ENCODE measurements at regions not wholly inside any gene's neighbourhood (a gene's known extent, or its start where the extent isn't known, plus 50 kb on each side); places are given as distances from the start of the nearest gene placed in this dataset.

- Histone ChIP-seq H4K20me1 (ENCODE audit: insufficient read depth, low read length) (no peaks in the 10 kb centered on the region), H3K4me2 (replicated peaks; ENCODE audit: extremely low read depth, low read length, poor library complexity, severe bottlenecking) (no peak overlapping the region), H3K9me3 (replicated peaks in 1 of 2; ENCODE audit: control insufficient read depth in 1 of 2, insufficient read depth in 1 of 2, low read length in 2 of 2) (peaks cover 0 to 3% of the 10 kb centered on the region in 2 donors), H3K4me3 (replicated peaks in 1 of 3; ENCODE audit: low read depth in 2 of 3, low read length in 3 of 3) (no peak overlapping the region), H3K9ac (ENCODE audit: insufficient read depth, low read length, poor library complexity, severe bottlenecking) (no peak overlapping the region), H3K27me3 (ENCODE audit: control insufficient read depth in 2 of 2, insufficient read depth in 2 of 2, low read length in 2 of 2) (no peaks in the 10 kb centered on the region), H3K79me2 (ENCODE audit: insufficient read depth, low read length) (no peaks in the 10 kb centered on the region), H2AFZ (ENCODE audit: insufficient read depth, low read depth, low read length, poor library complexity, severe bottlenecking) (no peak overlapping the region), H3K36me3 (replicated peaks in 1 of 2; ENCODE audit: control insufficient read depth in 1 of 2, insufficient read depth in 2 of 2, low read length in 2 of 2) (no peaks in the 10 kb centered on the region), H3K4me1 (ENCODE audit: control insufficient read depth in 1 of 2, insufficient read depth in 2 of 2, low read length in 2 of 2) (no peaks in the 10 kb centered on the region), H3K27ac (ENCODE audit: low read depth in 1 of 2, low read length in 2 of 2) (no peak overlapping the region)
- H3K36me3 Mint-ChIP-seq, result no peaks in the 10 kb centered on the region
- no peak for DNase-seq
- intact Hi-C loops (cut with micrococcal nuclease), result no loop called here
- peaks cover 0 to 8% (median 2%) of the 10 kb centered on the region in 7 donors for H3K9me3 Mint-ChIP-seq
- H3K4me1 Mint-ChIP-seq, result no peaks in the 10 kb centered on the region
- H3K27me3 Mint-ChIP-seq (ENCODE audit: low read depth in 3 of 3), result no peaks in the 10 kb centered on the region
- H3K27ac Mint-ChIP-seq, result no peak overlapping the region
- no peak overlapping the region for H3K4me3 Mint-ChIP-seq
- TF ChIP-seq CTCF (IDR thresholded peaks at IDR 0.05), result no peak
- WGBS (ENCODE audit: insufficient coverage), result no CpG with 5 or more reads among the region's 1 CpG
Observed at GRCh38 chr4:124948976-124949597, 236.6 kb upstream of the ANKRD50 start.

GRCh38 chr4:124947622-124948265, 235.2 kb upstream of the ANKRD50 start:
- TF ChIP-seq CTCF (IDR thresholded peaks at IDR 0.05), result no peak
- Mint-ChIP-seq H3K4me1 (no peaks in the 10 kb centered on the region), H3K27me3 (ENCODE audit: low read depth in 3 of 3) (no peaks in the 10 kb centered on the region), H3K4me3 (no peak overlapping the region), H3K9me3 (peaks cover 0 to 8% (median 2%) of the 10 kb centered on the region in 7 donors), H3K36me3 (no peaks in the 10 kb centered on the region), H3K27ac (no peak overlapping the region)
- Histone ChIP-seq H3K9ac (ENCODE audit: insufficient read depth, low read length, poor library complexity, severe bottlenecking) (no peak overlapping the region), H2AFZ (ENCODE audit: insufficient read depth, low read depth, low read length, poor library complexity, severe bottlenecking) (no peak overlapping the region), H3K27ac (ENCODE audit: low read depth in 1 of 2, low read length in 2 of 2) (no peak overlapping the region), H3K36me3 (replicated peaks in 1 of 2; ENCODE audit: control insufficient read depth in 1 of 2, insufficient read depth in 2 of 2, low read length in 2 of 2) (no peaks in the 10 kb centered on the region), H3K9me3 (replicated peaks in 1 of 2; ENCODE audit: control insufficient read depth in 1 of 2, insufficient read depth in 1 of 2, low read length in 2 of 2) (peaks cover 0 to 6% of the 10 kb centered on the region in 2 donors), H3K4me1 (ENCODE audit: control insufficient read depth in 1 of 2, insufficient read depth in 2 of 2, low read length in 2 of 2) (no peaks in the 10 kb centered on the region), H3K27me3 (ENCODE audit: control insufficient read depth in 2 of 2, insufficient read depth in 2 of 2, low read length in 2 of 2) (no peaks in the 10 kb centered on the region), H3K79me2 (ENCODE audit: insufficient read depth, low read length) (no peaks in the 10 kb centered on the region), H3K4me2 (replicated peaks; ENCODE audit: extremely low read depth, low read length, poor library complexity, severe bottlenecking) (no peak overlapping the region), H3K4me3 (replicated peaks in 1 of 3; ENCODE audit: low read depth in 2 of 3, low read length in 3 of 3) (no peak overlapping the region), H4K20me1 (ENCODE audit: insufficient read depth, low read length) (no peaks in the 10 kb centered on the region)
- no peak for DNase-seq
- WGBS (ENCODE audit: insufficient coverage), result 71% methylated on average over 1 of the region's 3 CpGs
- intact Hi-C loops (cut with micrococcal nuclease), result no loop called here
